ENCODE measurements at regions not wholly inside any gene's neighbourhood (a gene's known extent, or its start where the extent isn't known, plus 50 kb on each side); places are given as distances from the start of the nearest gene placed in this dataset.

GRCh38 chr2:125886153-125886552 lies 769.8 kb upstream of the GYPC start:
- TF ChIP-seq SPI1 (IDR thresholded peaks at IDR 0.05; ENCODE audit: low read depth, low read length) (no peak), POLR2A (IDR thresholded peaks at IDR 0.05; ENCODE audit: low read depth, low read length) (no peak), POU2F2 (IDR thresholded peaks at IDR 0.05; ENCODE audit: low read depth, low read length) (no peak), PAX5 (IDR thresholded peaks at IDR 0.05; ENCODE audit: insufficient read depth, low read length, severe bottlenecking) (no peak), POLR2AphosphoS5 (IDR thresholded peaks at IDR 0.05; ENCODE audit: low read depth, low read length) (no peak), TAF1 (IDR thresholded peaks at IDR 0.05; ENCODE audit: low read depth, low read length) (no peak)
- no peak for DNase-seq (ENCODE audit: insufficient read length, low spot score)
- no peak for FAIRE-seq

DNA sequence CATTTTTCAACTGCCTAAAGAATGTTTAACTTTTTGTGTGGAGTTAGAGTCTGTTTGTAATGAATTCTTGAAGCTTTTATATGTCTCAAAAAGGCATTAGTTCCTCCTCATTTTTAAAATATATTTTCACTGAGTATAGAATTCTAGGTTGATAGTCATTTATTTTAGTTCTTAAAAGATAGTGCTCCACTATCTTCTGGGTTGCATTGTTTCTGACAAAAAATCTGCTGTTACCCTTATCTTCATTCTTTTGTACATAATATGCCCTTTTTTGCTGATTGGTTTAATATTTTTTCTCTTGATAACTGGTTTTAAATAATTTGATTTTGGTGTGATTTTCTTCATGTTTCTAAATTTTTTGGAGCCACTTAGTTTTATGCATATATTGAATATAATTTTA lies 754.7 kb upstream of the GYPC start:
- FAIRE-seq (no peak), DNase-seq (ENCODE audit: insufficient read length, low spot score) (no peak)
- TF ChIP-seq SPI1 (IDR thresholded peaks at IDR 0.05; ENCODE audit: low read depth, low read length) (no peak), POU2F2 (IDR thresholded peaks at IDR 0.05; ENCODE audit: low read depth, low read length) (no peak), POLR2AphosphoS5 (IDR thresholded peaks at IDR 0.05; ENCODE audit: low read depth, low read length) (no peak), PAX5 (IDR thresholded peaks at IDR 0.05; ENCODE audit: insufficient read depth, low read length, severe bottlenecking) (no peak), POLR2A (IDR thresholded peaks at IDR 0.05; ENCODE audit: low read depth, low read length) (no peak), TAF1 (IDR thresholded peaks at IDR 0.05; ENCODE audit: low read depth, low read length) (no peak)

DNA sequence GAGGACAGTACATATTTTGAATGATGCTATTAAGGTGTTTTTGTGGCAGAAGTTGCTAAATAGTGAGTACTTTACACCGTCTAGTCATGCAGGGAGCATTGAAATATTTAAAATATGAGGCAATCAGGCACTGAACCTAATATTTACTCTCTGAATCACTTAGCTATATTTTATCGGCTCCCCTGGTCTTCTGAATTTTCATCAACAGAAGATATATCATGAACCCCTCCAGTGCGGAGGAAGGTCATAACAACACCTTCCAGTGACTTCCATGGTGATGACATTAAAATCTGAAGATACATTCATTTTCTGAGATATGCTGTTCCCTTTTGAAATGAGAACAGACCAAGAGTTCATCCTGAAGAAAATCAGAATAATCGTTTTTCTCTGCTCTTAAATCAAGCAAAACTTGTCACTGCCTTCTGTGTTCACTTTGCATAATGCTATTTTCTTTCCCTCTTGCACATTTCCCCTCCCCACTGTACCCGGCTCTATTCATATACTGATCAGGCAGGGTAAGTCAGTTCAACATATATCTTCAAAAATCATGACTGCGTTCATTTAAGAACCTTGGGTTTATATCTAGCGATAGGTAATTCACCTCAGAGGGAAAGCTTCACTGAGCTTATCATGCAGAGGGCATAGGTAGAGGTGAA lies 729.9 kb upstream of the GYPC start:
- no peak for FAIRE-seq
- no peak for DNase-seq (ENCODE audit: insufficient read length, low spot score)
- TF ChIP-seq POLR2A (IDR thresholded peaks at IDR 0.05; ENCODE audit: low read depth, low read length): no peak
- no peak for TF ChIP-seq SPI1 (IDR thresholded peaks at IDR 0.05; ENCODE audit: low read depth, low read length)
- TF ChIP-seq PAX5 (IDR thresholded peaks at IDR 0.05; ENCODE audit: insufficient read depth, low read length, severe bottlenecking): no peak

DNA sequence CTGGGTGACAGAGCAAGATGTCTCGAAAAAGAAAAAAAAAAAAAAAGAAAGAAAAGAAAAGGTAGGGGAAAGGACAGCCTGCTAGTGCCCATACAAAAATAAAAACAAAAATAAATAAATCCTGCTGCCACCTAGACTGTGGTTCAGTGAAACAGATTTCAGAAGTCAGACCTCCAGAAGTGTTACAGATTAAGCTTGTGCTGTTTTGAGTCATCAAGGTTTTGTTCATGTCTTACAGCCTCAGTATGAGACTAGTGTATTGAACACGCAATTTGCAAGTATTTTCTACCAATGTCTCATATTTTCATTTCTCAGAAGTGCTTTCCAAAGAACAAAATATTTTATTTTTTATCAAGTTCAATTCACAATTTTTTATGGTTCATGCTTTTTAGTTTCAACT lies 720.4 kb upstream of the GYPC start:
- DNase-seq (ENCODE audit: insufficient read length, low spot score) (no peak), FAIRE-seq (no peak)
- no peak for TF ChIP-seq POLR2AphosphoS5 (IDR thresholded peaks at IDR 0.05; ENCODE audit: low read depth, low read length)
- no peak for TF ChIP-seq TAF1 (IDR thresholded peaks at IDR 0.05; ENCODE audit: low read depth, low read length)
- no peak for TF ChIP-seq SPI1 (IDR thresholded peaks at IDR 0.05; ENCODE audit: low read depth, low read length)
- TF ChIP-seq POU2F2 (IDR thresholded peaks at IDR 0.05; ENCODE audit: low read depth, low read length): no peak
- TF ChIP-seq PAX5 (IDR thresholded peaks at IDR 0.05; ENCODE audit: insufficient read depth, low read length, severe bottlenecking): no peak
- TF ChIP-seq POLR2A (IDR thresholded peaks at IDR 0.05; ENCODE audit: low read depth, low read length): no peak

GRCh38 chr2:125942585-125943424 lies 713.2 kb upstream of the GYPC start:
- TF ChIP-seq SPI1 (IDR thresholded peaks at IDR 0.05; ENCODE audit: low read depth, low read length) (no peak), POLR2A (IDR thresholded peaks at IDR 0.05; ENCODE audit: low read depth, low read length) (no peak), POU2F2 (IDR thresholded peaks at IDR 0.05; ENCODE audit: low read depth, low read length) (no peak), PAX5 (IDR thresholded peaks at IDR 0.05; ENCODE audit: insufficient read depth, low read length, severe bottlenecking) (no peak), TAF1 (IDR thresholded peaks at IDR 0.05; ENCODE audit: low read depth, low read length) (no peak), POLR2AphosphoS5 (IDR thresholded peaks at IDR 0.05; ENCODE audit: low read depth, low read length) (no peak)
- no peak for DNase-seq (ENCODE audit: insufficient read length, low spot score)
- FAIRE-seq: no peak

GRCh38 chr2:125959047-125959446 lies 696.9 kb upstream of the GYPC start:
- TF ChIP-seq PAX5 (IDR thresholded peaks at IDR 0.05; ENCODE audit: insufficient read depth, low read length, severe bottlenecking) (no peak), POLR2AphosphoS5 (IDR thresholded peaks at IDR 0.05; ENCODE audit: low read depth, low read length) (no peak), SPI1 (IDR thresholded peaks at IDR 0.05; ENCODE audit: low read depth, low read length) (no peak), POU2F2 (IDR thresholded peaks at IDR 0.05; ENCODE audit: low read depth, low read length) (no peak), POLR2A (IDR thresholded peaks at IDR 0.05; ENCODE audit: low read depth, low read length) (no peak), TAF1 (IDR thresholded peaks at IDR 0.05; ENCODE audit: low read depth, low read length) (no peak)
- no peak for FAIRE-seq
- DNase-seq (ENCODE audit: insufficient read length, low spot score): no peak

- no peak for DNase-seq (ENCODE audit: insufficient read length, low spot score)
- FAIRE-seq: no peak
- TF ChIP-seq PAX5 (IDR thresholded peaks at IDR 0.05; ENCODE audit: insufficient read depth, low read length, severe bottlenecking) (no peak), POU2F2 (IDR thresholded peaks at IDR 0.05; ENCODE audit: low read depth, low read length) (no peak), POLR2A (IDR thresholded peaks at IDR 0.05; ENCODE audit: low read depth, low read length) (no peak), SPI1 (IDR thresholded peaks at IDR 0.05; ENCODE audit: low read depth, low read length) (no peak), TAF1 (IDR thresholded peaks at IDR 0.05; ENCODE audit: low read depth, low read length) (no peak), POLR2AphosphoS5 (IDR thresholded peaks at IDR 0.05; ENCODE audit: low read depth, low read length) (no peak)
Measured at GRCh38 chr2:125961739-125962138, 694.2 kb upstream of the GYPC start.

GRCh38 chr2:125979886-125980285 lies 676.1 kb upstream of the GYPC start:
- TF ChIP-seq POLR2A (IDR thresholded peaks at IDR 0.05; ENCODE audit: low read depth, low read length): no peak
- no peak for TF ChIP-seq POU2F2 (IDR thresholded peaks at IDR 0.05; ENCODE audit: low read depth, low read length)
- TF ChIP-seq POLR2AphosphoS5 (IDR thresholded peaks at IDR 0.05; ENCODE audit: low read depth, low read length): no peak
- no peak for TF ChIP-seq PAX5 (IDR thresholded peaks at IDR 0.05; ENCODE audit: insufficient read depth, low read length, severe bottlenecking)
- no peak for TF ChIP-seq TAF1 (IDR thresholded peaks at IDR 0.05; ENCODE audit: low read depth, low read length)
- TF ChIP-seq SPI1 (IDR thresholded peaks at IDR 0.05; ENCODE audit: low read depth, low read length): no peak
- DNase-seq (ENCODE audit: insufficient read length, low spot score) (no peak), FAIRE-seq (no peak)

- TF ChIP-seq POLR2AphosphoS5 (IDR thresholded peaks at IDR 0.05; ENCODE audit: low read depth, low read length): no peak
- TF ChIP-seq POU2F2 (IDR thresholded peaks at IDR 0.05; ENCODE audit: low read depth, low read length): no peak
- no peak for TF ChIP-seq POLR2A (IDR thresholded peaks at IDR 0.05; ENCODE audit: low read depth, low read length)
- TF ChIP-seq SPI1 (IDR thresholded peaks at IDR 0.05; ENCODE audit: low read depth, low read length): no peak
- no peak for TF ChIP-seq PAX5 (IDR thresholded peaks at IDR 0.05; ENCODE audit: insufficient read depth, low read length, severe bottlenecking)
- TF ChIP-seq TAF1 (IDR thresholded peaks at IDR 0.05; ENCODE audit: low read depth, low read length): no peak
- no peak for FAIRE-seq
- DNase-seq (ENCODE audit: insufficient read length, low spot score): no peak
Measured at GRCh38 chr2:125983364-125983763, 672.6 kb upstream of the GYPC start.
